ENCODE measurements at regions not wholly inside any gene's neighbourhood (a gene's known extent, or its start where the extent isn't known, plus 50 kb on each side); places are given as distances from the start of the nearest gene placed in this dataset.

DNA sequence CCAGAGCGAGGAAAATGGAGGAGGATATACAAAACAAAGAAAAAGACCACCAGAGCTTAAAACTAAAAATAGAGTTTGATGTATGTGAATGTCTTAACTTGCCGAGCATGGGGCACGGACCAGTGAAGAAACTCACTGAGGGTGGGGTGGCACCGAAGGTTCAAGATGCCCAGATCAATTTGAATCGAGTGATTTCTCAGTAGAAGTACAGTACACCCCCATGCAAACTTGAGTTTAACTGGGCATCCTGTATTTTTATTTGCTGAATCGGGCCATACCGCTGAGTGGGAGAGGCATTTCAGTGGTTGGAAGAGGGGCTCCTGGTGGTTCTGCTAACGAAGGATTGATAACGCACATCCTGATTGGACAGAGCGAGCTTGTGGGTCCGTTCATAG is 81.7 kb downstream of the ANKRD60 start:
- no peak overlapping the region for H3K4me3 Mint-ChIP-seq (ENCODE audit: unreplicated experiment)
- peaks cover 4% of the 10 kb centered on the region for H3K4me1 Mint-ChIP-seq (ENCODE audit: low read depth, unreplicated experiment)
- TF ChIP-seq, protein P1, sequence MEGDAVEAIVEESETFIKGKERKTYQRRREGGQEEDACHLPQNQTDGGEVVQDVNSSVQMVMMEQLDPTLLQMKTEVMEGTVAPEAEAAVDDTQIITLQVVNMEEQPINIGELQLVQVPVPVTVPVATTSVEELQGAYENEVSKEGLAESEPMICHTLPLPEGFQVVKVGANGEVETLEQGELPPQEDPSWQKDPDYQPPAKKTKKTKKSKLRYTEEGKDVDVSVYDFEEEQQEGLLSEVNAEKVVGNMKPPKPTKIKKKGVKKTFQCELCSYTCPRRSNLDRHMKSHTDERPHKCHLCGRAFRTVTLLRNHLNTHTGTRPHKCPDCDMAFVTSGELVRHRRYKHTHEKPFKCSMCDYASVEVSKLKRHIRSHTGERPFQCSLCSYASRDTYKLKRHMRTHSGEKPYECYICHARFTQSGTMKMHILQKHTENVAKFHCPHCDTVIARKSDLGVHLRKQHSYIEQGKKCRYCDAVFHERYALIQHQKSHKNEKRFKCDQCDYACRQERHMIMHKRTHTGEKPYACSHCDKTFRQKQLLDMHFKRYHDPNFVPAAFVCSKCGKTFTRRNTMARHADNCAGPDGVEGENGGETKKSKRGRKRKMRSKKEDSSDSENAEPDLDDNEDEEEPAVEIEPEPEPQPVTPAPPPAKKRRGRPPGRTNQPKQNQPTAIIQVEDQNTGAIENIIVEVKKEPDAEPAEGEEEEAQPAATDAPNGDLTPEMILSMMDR (IDR thresholded peaks at IDR 0.05; ENCODE audit: partially characterized antibody, unreplicated experiment): no peak
- no peak overlapping the region for H3K27ac Mint-ChIP-seq (ENCODE audit: unreplicated experiment)
- H3K36me3 Mint-ChIP-seq (ENCODE audit: unreplicated experiment): peaks cover 13% of the 10 kb centered on the region
- peaks cover 18% of the 10 kb centered on the region for H3K27me3 Mint-ChIP-seq (ENCODE audit: unreplicated experiment)
- no peak for DNase-seq
- peaks cover 8% of the 10 kb centered on the region for H3K9me3 Mint-ChIP-seq (ENCODE audit: unreplicated experiment)

DNA sequence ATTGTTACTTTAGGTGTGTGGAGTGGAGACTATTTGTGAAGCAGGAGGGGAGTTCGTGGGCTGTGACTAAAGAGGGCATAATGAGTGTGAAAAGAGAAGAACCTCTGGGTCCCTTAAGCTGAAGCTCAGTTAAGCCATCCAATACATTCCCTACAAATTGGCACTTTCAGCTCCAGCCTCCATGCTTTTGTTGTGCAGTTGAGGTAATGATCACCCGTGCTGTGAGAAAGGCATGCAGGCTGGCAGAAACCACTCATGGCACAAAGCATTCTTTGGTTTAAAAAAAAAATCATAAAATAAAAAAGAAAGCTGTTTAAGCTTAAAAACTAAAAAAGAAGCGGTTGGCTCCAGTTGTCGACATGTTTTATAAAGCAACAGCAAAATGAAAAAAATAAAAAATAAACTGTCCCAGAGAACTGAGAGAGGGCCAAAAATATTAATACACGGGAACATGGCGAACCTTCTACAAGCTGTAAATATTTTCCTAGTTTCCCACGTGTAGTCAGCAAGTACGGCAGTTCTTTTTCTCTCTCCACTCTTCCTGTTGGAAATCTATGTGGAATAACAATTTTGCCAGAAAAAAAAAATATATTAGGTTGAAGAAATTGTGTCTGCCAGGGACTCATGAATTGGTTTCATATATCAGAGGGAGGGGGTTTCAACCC is 82.2 kb downstream of the ANKRD60 start:
- Mint-ChIP-seq H3K9me3 (ENCODE audit: unreplicated experiment) (peaks cover 8% of the 10 kb centered on the region), H3K36me3 (ENCODE audit: unreplicated experiment) (peaks cover 13% of the 10 kb centered on the region), H3K27me3 (ENCODE audit: unreplicated experiment) (peaks cover 16% of the 10 kb centered on the region), H3K27ac (ENCODE audit: unreplicated experiment) (no peak overlapping the region), H3K4me1 (ENCODE audit: low read depth, unreplicated experiment) (peaks cover 4% of the 10 kb centered on the region), H3K4me3 (ENCODE audit: unreplicated experiment) (no peak overlapping the region)
- TF ChIP-seq, protein P1 (IDR thresholded peaks at IDR 0.05; ENCODE audit: partially characterized antibody, unreplicated experiment): no peak
- no peak for DNase-seq

DNA sequence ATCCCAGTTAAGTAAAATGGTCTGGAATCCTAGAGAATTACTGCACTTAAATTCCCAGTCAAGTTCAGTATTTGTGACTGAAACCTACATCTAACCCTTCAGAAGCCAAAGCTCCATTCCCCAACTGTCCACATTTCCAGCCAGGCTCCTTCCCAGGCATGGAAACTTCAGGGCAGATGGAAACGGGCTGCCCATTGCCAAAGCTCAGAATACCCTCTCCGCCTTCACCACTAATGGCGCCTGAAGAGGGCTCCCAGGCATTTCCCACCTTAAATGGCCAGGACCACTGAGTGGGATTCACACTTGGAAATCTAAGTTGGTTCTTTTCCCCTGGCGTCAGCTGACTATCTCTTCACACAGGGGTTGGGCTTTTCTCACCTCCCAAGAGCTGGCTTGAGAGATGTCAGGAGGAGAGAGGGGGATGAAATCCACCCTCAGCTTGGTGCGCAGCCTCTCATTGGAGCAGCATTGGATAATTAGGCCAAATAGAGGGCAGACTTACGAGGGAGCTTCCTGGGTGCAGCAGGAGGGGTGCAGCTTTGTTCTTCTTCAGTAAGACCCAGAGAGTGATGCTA is 82.9 kb downstream of the ANKRD60 start:
- TF ChIP-seq, protein P1 (IDR thresholded peaks at IDR 0.05; ENCODE audit: partially characterized antibody, unreplicated experiment): no peak
- peaks cover 4% of the 10 kb centered on the region for H3K4me1 Mint-ChIP-seq (ENCODE audit: low read depth, unreplicated experiment)
- peaks cover 13% of the 10 kb centered on the region for H3K36me3 Mint-ChIP-seq (ENCODE audit: unreplicated experiment)
- DNase-seq: no peak
- peaks cover 13% of the 10 kb centered on the region for H3K27me3 Mint-ChIP-seq (ENCODE audit: unreplicated experiment)
- H3K4me3 Mint-ChIP-seq (ENCODE audit: unreplicated experiment): no peak overlapping the region
- H3K9me3 Mint-ChIP-seq (ENCODE audit: unreplicated experiment): peaks cover 8% of the 10 kb centered on the region
- H3K27ac Mint-ChIP-seq (ENCODE audit: unreplicated experiment): no peak overlapping the region

DNA sequence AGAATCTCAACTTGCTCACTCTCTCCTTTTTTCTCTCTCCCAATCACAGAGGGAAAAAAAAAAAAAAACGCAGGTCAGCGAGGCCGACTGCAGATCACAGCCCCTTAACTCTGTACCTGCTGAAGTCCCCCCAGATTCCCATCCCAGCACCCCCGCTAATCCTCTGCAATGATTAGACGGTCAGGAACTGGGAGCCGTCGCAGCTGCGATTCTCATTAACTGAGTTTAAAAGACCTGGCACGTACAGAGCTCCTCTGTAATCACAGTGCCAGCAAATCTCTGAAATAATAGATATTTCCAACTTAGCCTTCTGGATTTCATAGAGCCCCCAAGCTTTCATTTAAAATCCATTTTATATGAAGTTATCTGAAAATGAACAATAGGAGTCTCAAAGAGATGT is 84.4 kb downstream of the ANKRD60 start:
- H3K4me1 Mint-ChIP-seq (ENCODE audit: low read depth, unreplicated experiment): no peaks in the 10 kb centered on the region
- TF ChIP-seq, protein P1 (IDR thresholded peaks at IDR 0.05; ENCODE audit: partially characterized antibody, unreplicated experiment): no peak
- H3K27ac Mint-ChIP-seq (ENCODE audit: unreplicated experiment): no peak overlapping the region
- no peak for DNase-seq
- peaks cover 6% of the 10 kb centered on the region for H3K9me3 Mint-ChIP-seq (ENCODE audit: unreplicated experiment)
- H3K27me3 Mint-ChIP-seq (ENCODE audit: unreplicated experiment): peaks cover 10% of the 10 kb centered on the region
- H3K4me3 Mint-ChIP-seq (ENCODE audit: unreplicated experiment): no peak overlapping the region
- H3K36me3 Mint-ChIP-seq (ENCODE audit: unreplicated experiment): peaks cover 13% of the 10 kb centered on the region

DNA sequence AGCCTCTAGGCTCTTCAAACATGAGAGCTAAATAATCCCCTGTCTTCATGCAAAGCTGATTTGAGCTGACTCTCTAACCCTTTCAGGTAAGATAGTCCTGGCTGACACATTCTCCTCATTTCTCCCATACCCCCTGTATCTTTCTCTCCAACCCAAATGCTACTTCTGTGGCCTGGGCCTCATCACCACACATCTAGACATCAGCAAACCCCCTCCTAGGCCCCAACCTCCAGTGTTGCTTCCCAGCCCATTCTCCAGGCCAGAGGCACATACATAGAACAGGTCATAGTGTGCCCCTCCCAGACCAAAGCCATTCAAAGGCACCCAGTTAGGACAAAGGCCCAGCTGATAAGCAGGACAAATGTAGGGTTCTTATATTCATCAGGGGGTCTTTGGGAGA is 84.9 kb downstream of the ANKRD60 start:
- Mint-ChIP-seq H3K9me3 (ENCODE audit: unreplicated experiment) (peaks cover 6% of the 10 kb centered on the region), H3K27ac (ENCODE audit: unreplicated experiment) (no peak overlapping the region), H3K4me1 (ENCODE audit: low read depth, unreplicated experiment) (no peaks in the 10 kb centered on the region), H3K4me3 (ENCODE audit: unreplicated experiment) (no peak overlapping the region), H3K27me3 (ENCODE audit: unreplicated experiment) (peaks cover 8% of the 10 kb centered on the region), H3K36me3 (ENCODE audit: unreplicated experiment) (peaks cover 13% of the 10 kb centered on the region)
- no peak for DNase-seq
- TF ChIP-seq, protein P1 (IDR thresholded peaks at IDR 0.05; ENCODE audit: partially characterized antibody, unreplicated experiment): no peak

Data from glutamatergic neuron (in vitro differentiated cells).